HG03565 (cell line): ENCODE measurements at regions not wholly inside any gene's neighbourhood (a gene's known extent, or its start where the extent isn't known, plus 50 kb on each side); places are given as distances from the start of the nearest gene placed in this dataset.
"Not testable (repeated sequence)": the region's sequence is repeated elsewhere in the genome, so short reads cannot be mapped to it uniquely, and the experiment has no call there.

Source experiments
- ATAC-seq: cut with Tn5 transposase; IDR thresholded peaks from one replicate; pipeline ENCODE4 v1.9.1; 2021; ENCODE audit warnings: mild to moderate bottlenecking, moderate library complexity; ENCODE audit not compliant: unreplicated experiment

GRCh38 chr12:87596134-87596533 lies 433.1 kb downstream of the C12orf50 start:
- no peak for ATAC-seq

- no peak for ATAC-seq
These were observed 443.2 kb downstream of the C12orf50 start for GRCh38 chr12:87585882-87586557.

- not testable (repeated sequence) for ATAC-seq
These were observed 450.1 kb downstream of the C12orf50 start for GRCh38 chr12:87579091-87579490.

GRCh38 chr12:87575906-87576305 lies 453.3 kb downstream of the C12orf50 start:
- ATAC-seq, result no peak

- not testable (repeated sequence) for ATAC-seq
These were observed 462.3 kb downstream of the C12orf50 start for GRCh38 chr12:87566918-87567317.

GRCh38 chr12:87556985-87557384 lies 472.2 kb downstream of the C12orf50 start:
- ATAC-seq, result no peak

GRCh38 chr12:87531213-87531612 lies 498.0 kb downstream of the C12orf50 start:
- ATAC-seq, result not testable (repeated sequence)

- ATAC-seq, result no peak
These were observed 499.8 kb downstream of the C12orf50 start for GRCh38 chr12:87529413-87529812.

GRCh38 chr12:87520968-87521367 lies 508.2 kb downstream of the C12orf50 start:
- no peak for ATAC-seq

GRCh38 chr12:87518481-87518880 lies 510.7 kb downstream of the C12orf50 start:
- no peak for ATAC-seq

- ATAC-seq, result no peak
These were observed 511.2 kb downstream of the C12orf50 start for GRCh38 chr12:87518036-87518435.

GRCh38 chr12:87513536-87514280 lies 515.5 kb downstream of the C12orf50 start:
- no peak for ATAC-seq

- ATAC-seq, result no peak
These were observed 517.8 kb downstream of the C12orf50 start for GRCh38 chr12:87511371-87511770.

GRCh38 chr12:87509237-87509820 lies 519.9 kb downstream of the C12orf50 start:
- peak; percentile 60 for ATAC-seq

GRCh38 chr12:87491598-87491997 lies 537.6 kb downstream of the C12orf50 start:
- ATAC-seq, result no peak

GRCh38 chr12:87491089-87491488 lies 538.1 kb downstream of the C12orf50 start:
- ATAC-seq, result no peak

GRCh38 chr12:87469295-87469694 lies 559.9 kb downstream of the C12orf50 start:
- no peak for ATAC-seq

GRCh38 chr12:87467936-87468335 lies 561.3 kb downstream of the C12orf50 start:
- no peak for ATAC-seq

- ATAC-seq, result no peak
These were observed 564.6 kb downstream of the C12orf50 start for GRCh38 chr12:87464565-87464964.

GRCh38 chr12:87444039-87444438 lies 585.2 kb downstream of the C12orf50 start:
- no peak for ATAC-seq

- ATAC-seq, result no peak
These were observed 587.7 kb downstream of the C12orf50 start for GRCh38 chr12:87441511-87441910.
